Astrocyte (in vitro differentiated cells and primary cell): ENCODE measurements at regions not wholly inside any gene's neighbourhood (a gene's known extent, or its start where the extent isn't known, plus 50 kb on each side); places are given as distances from the start of the nearest gene placed in this dataset.
"Not testable (repeated sequence)": the region's sequence is repeated elsewhere in the genome, so short reads cannot be mapped to it uniquely, and the experiment has no call there.

Source experiments
- EZH2 ChIP-seq: IDR thresholded peaks from 2 replicates; pipeline ENCODE4 v1.6.1; 2012; ENCODE audit warnings: mild to moderate bottlenecking, low read length, inconsistent platforms; ENCODE audit not compliant: insufficient read depth
- TF ChIP-seq, protein P1 (sequence below): IDR thresholded peaks from 2 replicates; pipeline ENCODE4 v1.5.1; 2011; ENCODE audit warnings: low read depth, mild to moderate bottlenecking, inconsistent platforms, low read length, moderate library complexity; ENCODE audit not compliant: insufficient read depth

DNA sequence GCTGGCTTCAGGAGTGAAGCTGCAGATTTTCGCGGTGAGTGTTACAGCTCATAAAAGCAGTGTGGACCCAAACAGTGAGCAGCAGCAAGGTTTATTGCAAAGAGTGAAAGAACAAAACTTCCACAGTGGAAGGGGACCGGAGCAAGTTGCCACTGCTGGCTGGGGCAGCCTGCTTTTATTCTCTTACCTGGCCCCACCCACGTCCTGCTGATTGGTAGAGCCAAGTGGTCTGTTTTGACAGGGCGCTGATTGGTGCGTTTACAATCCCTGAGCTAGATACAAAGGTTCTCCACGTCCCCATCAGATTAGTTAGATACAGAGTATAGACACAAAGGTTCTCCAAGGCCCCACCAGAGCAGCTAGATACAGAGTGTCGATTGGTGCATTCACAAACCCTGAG lies 102.1 kb downstream of the SLC16A1 start:
- TF ChIP-seq, protein P1, sequence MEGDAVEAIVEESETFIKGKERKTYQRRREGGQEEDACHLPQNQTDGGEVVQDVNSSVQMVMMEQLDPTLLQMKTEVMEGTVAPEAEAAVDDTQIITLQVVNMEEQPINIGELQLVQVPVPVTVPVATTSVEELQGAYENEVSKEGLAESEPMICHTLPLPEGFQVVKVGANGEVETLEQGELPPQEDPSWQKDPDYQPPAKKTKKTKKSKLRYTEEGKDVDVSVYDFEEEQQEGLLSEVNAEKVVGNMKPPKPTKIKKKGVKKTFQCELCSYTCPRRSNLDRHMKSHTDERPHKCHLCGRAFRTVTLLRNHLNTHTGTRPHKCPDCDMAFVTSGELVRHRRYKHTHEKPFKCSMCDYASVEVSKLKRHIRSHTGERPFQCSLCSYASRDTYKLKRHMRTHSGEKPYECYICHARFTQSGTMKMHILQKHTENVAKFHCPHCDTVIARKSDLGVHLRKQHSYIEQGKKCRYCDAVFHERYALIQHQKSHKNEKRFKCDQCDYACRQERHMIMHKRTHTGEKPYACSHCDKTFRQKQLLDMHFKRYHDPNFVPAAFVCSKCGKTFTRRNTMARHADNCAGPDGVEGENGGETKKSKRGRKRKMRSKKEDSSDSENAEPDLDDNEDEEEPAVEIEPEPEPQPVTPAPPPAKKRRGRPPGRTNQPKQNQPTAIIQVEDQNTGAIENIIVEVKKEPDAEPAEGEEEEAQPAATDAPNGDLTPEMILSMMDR: not testable (repeated sequence)
- TF ChIP-seq EZH2: not testable (repeated sequence)
